GM18505 (cell line): ENCODE measurements at regions not wholly inside any gene's neighbourhood (a gene's known extent, or its start where the extent isn't known, plus 50 kb on each side); places are given as distances from the start of the nearest gene placed in this dataset.

Experiments used
- ATAC-seq: cut with Tn5 transposase; IDR thresholded peaks from one replicate; pipeline ENCODE4 v1.9.1; 2021; ENCODE audit not compliant: unreplicated experiment
- POLR2A ChIP-seq: IDR thresholded peaks from 4 replicates; pipeline ENCODE4 v1.6.1; 2011; ENCODE audit warnings: borderline replicate concordance; ENCODE audit not compliant: insufficient read depth, insufficient read length; ENCODE audit errors: extremely low read depth

DNA sequence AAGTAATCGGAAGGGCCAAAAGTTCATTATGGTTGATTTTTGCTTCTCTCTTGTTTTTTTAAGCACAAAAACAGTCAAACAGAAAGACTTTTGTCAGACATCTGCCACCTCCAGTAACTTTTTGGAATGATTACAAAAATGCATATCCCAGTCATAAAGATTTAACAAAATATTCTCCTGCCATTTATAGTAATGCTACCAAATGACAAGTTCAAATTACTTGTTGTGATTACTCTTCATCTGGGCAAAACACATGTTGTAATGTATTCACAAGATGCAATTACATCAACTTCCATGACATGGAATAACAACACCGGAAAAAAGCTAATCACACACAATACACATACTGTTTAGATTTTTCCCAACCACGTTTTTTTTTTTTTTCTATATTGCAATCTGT is 1017.5 kb upstream of the TENM4 start:
- ATAC-seq: no peak
- no peak for TF ChIP-seq POLR2A

DNA sequence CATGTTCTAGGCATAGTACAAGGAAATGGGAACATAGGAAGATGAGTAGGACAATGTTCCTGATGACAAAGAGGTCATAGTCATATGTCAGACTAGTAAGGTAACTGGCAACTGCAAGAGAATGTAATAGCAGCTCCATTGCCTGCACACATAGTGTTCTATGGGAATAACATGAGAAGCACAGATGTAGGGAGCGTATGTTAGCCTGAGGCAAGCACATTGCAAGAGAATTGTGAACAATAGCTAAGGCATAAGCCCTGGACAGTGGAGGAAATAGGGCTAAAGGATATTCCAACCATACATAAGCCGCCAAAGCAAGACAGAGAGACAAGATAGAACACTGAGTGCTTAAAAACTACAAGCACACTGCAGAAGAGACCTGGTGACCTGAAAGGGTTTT is 1017.0 kb upstream of the TENM4 start:
- TF ChIP-seq POLR2A: no peak

DNA sequence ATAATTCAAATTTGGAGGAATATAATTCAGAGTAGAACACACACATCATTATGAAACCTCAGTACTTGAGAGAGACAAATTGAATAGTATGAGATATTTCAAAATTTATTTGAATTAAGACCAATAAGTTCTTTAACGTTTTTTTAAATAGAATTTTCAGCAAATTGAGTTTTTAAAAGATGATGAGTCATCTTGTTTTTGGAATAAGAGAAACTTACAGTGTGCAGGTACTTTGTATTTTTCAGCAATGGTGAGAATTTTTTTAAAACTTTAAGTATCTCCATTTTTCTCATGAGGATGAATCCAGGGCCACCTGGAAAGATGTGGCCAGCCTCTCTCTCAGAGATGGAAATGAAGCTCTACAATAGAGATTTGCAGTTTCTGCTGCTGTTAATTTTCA is 1015.0 kb upstream of the TENM4 start:
- no peak for TF ChIP-seq POLR2A
- no peak for ATAC-seq

More for the DNA sequence above, 1017.0 kb upstream of the TENM4 start:
- no peak for ATAC-seq

DNA sequence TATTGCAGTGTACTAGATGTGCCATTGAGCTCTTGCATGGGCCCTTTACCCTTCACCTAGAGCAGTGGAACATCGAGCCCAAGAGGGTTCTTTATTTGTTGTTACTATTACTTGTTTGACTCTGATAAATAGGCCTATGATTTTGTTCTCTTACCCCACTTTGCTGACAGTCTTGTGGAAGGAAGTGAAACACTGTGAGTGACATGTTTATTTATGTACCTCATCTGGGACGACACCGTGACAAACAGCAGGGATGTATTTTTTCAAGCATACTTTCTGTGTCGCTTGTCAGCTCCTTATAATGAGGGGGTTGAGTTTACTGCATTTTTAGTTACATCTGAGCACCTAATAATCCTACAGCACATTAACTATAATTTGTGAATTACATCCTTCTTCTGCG is 1010.3 kb upstream of the TENM4 start:
- no peak for TF ChIP-seq POLR2A
- no peak for ATAC-seq

DNA sequence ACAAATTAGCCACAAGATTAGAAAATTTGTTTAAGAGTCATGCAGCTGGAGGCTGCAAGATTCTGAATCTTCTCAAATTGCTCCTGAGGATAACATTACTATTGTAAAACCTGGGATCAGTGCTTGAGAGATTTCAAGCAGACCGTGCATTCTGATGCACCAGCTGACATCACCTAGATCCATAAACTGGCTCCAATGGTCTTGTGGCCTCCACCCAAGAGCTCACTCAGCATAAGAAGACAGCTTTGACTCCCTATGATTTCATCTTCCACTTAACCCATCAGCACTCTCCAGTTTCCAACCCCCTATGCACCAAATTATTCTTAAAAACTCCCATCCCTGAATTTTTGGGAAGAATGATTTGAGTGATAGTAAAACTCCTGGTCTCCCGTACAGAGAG is 1007.9 kb upstream of the TENM4 start:
- no peak for TF ChIP-seq POLR2A
- ATAC-seq: no peak

DNA sequence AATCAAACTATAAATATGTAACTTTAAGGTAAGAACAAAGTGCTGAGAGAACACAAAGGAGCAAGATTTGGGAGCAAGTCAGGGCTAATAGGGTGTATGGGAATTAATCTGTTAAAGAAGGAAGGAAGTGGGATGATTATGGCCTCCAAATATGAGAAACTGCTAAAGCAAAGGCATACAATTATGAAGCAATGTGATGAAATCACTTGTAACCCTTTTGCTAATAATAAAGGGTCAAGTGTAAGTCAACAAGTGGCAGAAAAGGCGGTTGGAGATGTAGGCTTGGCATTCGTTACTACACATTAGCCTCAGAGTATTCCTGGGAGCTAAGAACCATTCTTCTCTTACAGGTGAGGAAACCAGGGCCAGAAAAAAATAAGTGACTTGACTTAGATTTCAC is 1002.3 kb upstream of the TENM4 start:
- TF ChIP-seq POLR2A: no peak
- no peak for ATAC-seq

DNA sequence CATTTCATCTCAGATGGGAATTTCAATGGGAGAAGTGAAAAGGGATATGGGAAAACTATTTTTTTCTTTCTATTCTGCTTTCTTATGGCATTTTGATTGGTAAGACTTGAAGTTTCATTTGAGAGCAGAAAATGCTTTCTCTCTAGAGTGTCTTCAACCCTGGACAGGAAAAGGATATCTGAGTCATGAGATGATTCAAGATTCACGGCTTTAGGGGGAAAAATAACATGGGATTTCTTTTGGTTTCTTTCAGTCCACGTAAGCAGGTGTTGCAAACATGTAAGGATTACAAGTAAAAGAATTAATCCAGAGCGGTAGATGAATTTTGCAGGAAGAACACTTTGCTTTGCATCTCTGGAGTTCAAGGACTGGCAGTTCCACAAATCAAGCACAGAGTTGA is 1001.0 kb upstream of the TENM4 start:
- ATAC-seq: no peak
- TF ChIP-seq POLR2A: no peak

DNA sequence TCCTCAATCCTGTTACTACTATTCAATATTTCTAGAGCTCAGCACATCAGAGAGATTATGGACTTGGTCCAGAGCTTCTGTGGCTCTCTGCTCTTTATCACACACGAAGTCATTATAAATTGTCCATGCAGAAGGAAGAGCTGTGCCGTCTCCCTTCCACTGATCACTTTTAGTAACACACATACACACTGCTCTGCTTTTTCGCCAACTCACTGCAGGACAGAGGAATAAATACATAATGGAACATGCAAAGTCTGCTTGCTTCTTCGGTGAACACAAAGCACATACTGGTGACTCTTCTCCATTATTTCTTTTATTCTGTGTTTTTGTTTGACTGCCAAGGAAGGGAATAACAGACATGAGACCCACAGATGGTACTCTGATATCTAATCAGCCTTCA is 1000.0 kb upstream of the TENM4 start:
- ATAC-seq: no peak
- TF ChIP-seq POLR2A: no peak

DNA sequence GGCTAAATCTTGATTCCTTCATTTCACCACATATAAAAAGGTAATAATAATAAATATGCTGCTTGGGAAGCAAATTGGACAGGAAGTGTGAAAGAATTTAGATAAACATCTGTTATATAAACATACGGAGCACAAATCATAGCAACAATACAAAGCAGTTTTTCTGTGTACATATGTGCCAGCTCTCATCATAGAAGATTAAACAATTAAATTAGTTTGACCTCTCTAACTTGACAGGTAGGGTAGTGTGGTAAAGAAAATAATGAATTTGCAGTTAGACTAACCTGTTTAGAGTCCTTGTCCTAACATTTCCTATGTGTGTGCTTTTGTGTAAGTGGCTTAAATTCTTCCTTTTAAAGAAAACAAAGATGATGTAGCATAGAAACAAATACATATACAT is 995.7 kb upstream of the TENM4 start:
- no peak for ATAC-seq
- TF ChIP-seq POLR2A: no peak

DNA sequence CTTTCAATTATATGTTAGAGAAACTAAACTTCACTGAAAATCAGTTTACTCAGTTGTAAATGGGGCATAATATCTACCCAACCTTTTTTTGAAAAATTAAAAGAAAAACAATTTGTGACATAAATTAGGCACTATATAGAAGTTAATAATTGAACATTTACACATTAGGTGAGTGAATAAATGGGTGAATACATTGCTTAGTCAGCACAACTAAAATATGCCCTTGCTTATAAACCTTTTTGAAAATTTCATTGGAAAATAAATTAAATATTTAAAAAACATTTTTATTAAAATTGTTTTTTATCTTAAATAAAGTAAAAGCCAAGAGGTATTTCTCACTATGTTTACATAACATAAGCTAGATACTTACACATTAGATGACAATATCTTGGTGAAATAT is 994.5 kb upstream of the TENM4 start:
- no peak for ATAC-seq
- no peak for TF ChIP-seq POLR2A

DNA sequence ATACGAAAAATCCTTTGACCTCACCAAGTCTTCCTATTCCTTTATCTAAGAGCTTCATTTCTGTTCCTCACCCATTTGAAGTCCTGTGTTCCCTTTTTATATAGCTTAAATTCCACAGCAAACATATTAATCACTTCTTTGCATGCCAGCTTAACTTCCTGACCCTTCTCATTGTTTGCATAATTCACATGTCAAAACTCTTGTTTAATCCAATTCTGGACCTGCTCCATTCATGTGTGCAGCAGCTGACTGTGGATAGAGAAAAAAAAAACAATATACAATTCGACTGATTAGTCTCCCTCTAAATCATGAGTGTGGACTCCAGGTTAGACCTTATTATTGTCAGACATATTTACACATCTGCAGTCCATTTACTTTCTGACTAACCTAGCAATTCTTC is 991.2 kb upstream of the TENM4 start:
- ATAC-seq: no peak
- no peak for TF ChIP-seq POLR2A

DNA sequence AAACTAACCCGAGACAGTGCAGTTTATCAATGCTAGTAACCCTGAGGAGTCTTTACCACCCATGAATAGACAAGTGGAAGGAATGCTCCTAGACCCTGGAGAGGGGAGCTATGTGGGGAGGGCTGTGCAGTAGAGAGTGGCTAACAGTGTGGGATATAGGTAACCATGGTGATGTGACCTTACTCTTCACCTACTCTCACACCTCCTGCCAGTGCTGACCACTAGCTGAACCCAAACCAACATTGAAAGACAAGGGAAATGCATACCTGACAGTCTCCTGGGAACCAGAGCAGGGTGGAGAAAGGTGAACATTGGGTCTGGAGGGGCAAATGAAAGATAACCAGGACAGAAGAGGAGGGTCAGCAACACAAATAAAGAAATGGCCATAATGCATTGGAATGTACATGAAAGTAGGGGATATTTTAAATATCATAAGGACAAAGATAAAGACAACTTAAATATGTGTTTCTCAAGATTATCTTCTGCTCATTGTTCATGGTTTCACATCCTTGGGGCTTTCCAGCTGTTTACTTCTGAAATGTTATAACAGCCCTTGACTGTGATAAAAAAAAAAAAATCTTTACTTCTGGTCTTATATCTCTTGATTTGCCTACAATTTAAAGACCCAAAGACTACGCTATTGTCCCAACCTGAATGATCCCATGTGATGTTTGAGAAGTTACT is 983.3 kb upstream of the TENM4 start:
- ATAC-seq: no peak

DNA sequence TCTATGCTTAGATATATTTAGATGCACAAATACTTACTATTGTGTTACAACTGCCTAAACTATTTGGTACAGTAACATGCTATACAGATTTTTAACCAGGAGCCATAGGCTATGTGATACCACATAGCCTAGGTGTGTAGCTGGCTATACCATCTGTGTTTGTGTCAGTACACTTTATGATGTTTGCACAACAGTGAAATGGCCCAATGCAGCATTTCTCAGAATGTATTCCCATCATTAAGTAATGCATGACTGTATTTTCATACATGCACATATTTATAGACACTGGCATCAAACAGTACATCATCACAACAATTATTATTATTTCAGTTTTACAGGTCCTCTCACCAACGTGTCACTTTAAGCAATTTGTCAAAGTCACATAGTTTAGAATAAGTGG is 979.5 kb upstream of the TENM4 start:
- no peak for ATAC-seq
- no peak for TF ChIP-seq POLR2A

More for the DNA sequence above, 983.3 kb upstream of the TENM4 start:
- no peak for TF ChIP-seq POLR2A

DNA sequence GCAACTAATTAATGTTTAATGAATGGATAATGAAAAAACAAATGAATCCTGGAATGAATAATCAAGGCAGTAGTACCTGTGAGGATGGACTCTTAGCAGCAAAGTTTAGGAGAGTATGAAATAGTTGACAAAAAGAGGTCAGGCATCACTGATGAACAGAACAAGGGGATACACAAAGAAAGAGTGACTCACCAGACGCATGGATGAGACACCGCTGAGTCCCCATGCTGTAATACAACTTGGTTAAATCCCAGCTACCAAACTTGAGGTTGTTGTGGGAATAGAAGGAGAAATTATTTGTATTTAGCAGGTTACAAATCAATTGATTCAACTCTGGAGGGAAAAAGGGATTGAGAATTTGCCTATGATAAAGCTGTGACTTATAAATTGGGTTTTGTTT is 976.9 kb upstream of the TENM4 start:
- TF ChIP-seq POLR2A: no peak
- ATAC-seq: no peak

DNA sequence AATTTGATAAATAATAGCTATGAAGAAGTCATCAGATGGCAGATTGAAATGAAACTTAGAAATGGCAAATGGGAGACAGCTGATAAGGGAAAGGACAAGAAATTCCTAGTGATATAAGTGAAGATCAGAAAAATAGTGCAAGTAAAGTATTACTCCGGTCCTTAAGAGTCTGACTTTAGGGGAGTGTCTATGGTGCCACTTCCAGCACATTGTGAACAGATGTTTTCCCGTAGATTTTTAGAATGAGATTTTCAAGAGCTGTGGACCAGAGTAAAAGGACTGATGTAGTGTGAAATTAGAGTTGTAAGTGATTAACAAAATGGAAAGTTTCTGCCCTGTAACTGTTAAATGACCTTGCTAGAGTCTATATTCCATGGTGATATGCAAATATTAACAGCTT is 974.8 kb upstream of the TENM4 start:
- TF ChIP-seq POLR2A: no peak
- ATAC-seq: no peak
